ENCODE measurements at regions not wholly inside any gene's neighbourhood (a gene's known extent, or its start where the extent isn't known, plus 50 kb on each side); places are given as distances from the start of the nearest gene placed in this dataset.

DNA sequence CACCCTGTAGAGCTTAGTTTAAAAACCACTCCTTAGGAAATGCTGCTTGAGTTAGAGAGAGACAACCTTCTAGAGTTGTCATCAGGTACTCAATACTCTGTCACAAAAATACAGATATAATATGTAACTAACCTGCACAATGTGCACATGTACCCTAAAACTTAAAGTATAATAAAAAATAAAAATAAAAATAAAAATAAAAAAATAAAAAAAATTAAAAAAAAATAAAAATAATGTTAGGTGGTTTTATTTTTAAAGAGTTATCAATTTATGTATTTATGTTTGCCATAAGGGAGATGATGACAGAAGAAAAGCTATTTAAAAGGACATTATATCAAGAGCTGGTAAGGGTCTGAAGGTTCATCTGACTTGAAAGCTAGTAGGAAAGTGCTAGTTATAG is 397.9 kb downstream of the TMA16 start:
- ATAC-seq = no peak
- no peak for DNase-seq

GRCh38 chr4:163895378-163896005 is 401.0 kb downstream of the TMA16 start:
- no peak for ATAC-seq
- Histone ChIP-seq H3K36me3 (no peaks in the 10 kb centered on the region), H3K9me3 (no peaks in the 10 kb centered on the region), H3K4me1 (no peaks in the 10 kb centered on the region), H3K27ac (no peak overlapping the region), H3K4me3 (no peak overlapping the region), H3K27me3 (no peaks in the 10 kb centered on the region)
- no peak for TF ChIP-seq CTCF (IDR thresholded peaks at IDR 0.05)
- intact Hi-C loops (cut with DNase I) = no loop called here
- no peak for DNase-seq

More for the DNA sequence above, 397.9 kb downstream of the TMA16 start:
- TF ChIP-seq CTCF (IDR thresholded peaks at IDR 0.05) = no peak
- Histone ChIP-seq H3K27me3 (no peaks in the 10 kb centered on the region), H3K9me3 (no peaks in the 10 kb centered on the region), H3K4me3 (no peak overlapping the region), H3K27ac (no peak overlapping the region), H3K4me1 (no peaks in the 10 kb centered on the region), H3K36me3 (no peaks in the 10 kb centered on the region)
- intact Hi-C loops (cut with DNase I) = no loop called here

- ATAC-seq = no peak
- Histone ChIP-seq H3K27ac (no peak overlapping the region), H3K27me3 (no peaks in the 10 kb centered on the region), H3K4me1 (no peaks in the 10 kb centered on the region), H3K9me3 (no peaks in the 10 kb centered on the region), H3K4me3 (no peak overlapping the region), H3K36me3 (no peaks in the 10 kb centered on the region)
- intact Hi-C loops (cut with DNase I) = no loop called here
- TF ChIP-seq CTCF (IDR thresholded peaks at IDR 0.05) = no peak
- no peak for DNase-seq
Observed at GRCh38 chr4:163901319-163901718, 406.8 kb downstream of the TMA16 start.

GRCh38 chr4:163902417-163902816 is 407.9 kb downstream of the TMA16 start:
- no peak for DNase-seq
- H3K27ac ChIP-seq = no peak overlapping the region
- no peaks in the 10 kb centered on the region for H3K36me3 ChIP-seq
- no peak overlapping the region for H3K4me3 ChIP-seq
- no peaks in the 10 kb centered on the region for H3K9me3 ChIP-seq
- no peaks in the 10 kb centered on the region for H3K4me1 ChIP-seq
- intact Hi-C loops (cut with DNase I) = no loop called here
- no peak for TF ChIP-seq CTCF (IDR thresholded peaks at IDR 0.05)
- ATAC-seq = no peak
- no peaks in the 10 kb centered on the region for H3K27me3 ChIP-seq

DNA sequence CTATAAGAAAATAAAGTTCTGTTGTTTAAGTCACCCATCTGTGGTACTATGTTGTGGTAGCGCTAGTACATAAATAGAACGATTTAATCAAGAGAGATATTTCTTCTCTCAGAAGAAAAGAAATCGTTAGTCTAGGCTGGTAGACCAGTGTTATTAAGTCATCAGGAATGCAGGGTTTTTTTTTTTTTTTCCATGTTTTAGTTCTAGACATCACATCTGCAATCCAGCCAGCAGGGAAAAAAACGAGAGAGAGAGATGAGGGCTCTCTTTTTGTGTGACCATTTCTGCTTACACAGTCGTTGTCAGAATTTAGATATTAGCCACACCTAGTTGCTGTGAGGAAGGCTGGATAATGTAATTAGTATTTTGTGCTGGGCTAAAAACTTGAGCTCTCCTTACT is 417.4 kb downstream of the TMA16 start:
- no peak for TF ChIP-seq CTCF (IDR thresholded peaks at IDR 0.05)
- H3K4me3 ChIP-seq = no peak overlapping the region
- no peaks in the 10 kb centered on the region for H3K9me3 ChIP-seq
- no peaks in the 10 kb centered on the region for H3K4me1 ChIP-seq
- no peak overlapping the region for H3K27ac ChIP-seq
- intact Hi-C loops (cut with DNase I) = no loop called here
- ATAC-seq (no peak), DNase-seq (no peak)
- no peaks in the 10 kb centered on the region for H3K36me3 ChIP-seq
- H3K27me3 ChIP-seq = no peaks in the 10 kb centered on the region

GRCh38 chr4:163913571-163913970 is 419.1 kb downstream of the TMA16 start:
- no peak for TF ChIP-seq CTCF (IDR thresholded peaks at IDR 0.05)
- Histone ChIP-seq H3K9me3 (no peaks in the 10 kb centered on the region), H3K27me3 (no peaks in the 10 kb centered on the region), H3K27ac (no peak overlapping the region), H3K36me3 (no peaks in the 10 kb centered on the region), H3K4me3 (no peak overlapping the region), H3K4me1 (no peaks in the 10 kb centered on the region)
- no peak for DNase-seq
- intact Hi-C loops (cut with DNase I) = no loop called here
- no peak for ATAC-seq

Data from upper lobe of right lung (tissue), 1 donor.